OCI-LY7 (cell line): ENCODE measurements at regions not wholly inside any gene's neighbourhood (a gene's known extent, or its start where the extent isn't known, plus 50 kb on each side); places are given as distances from the start of the nearest gene placed in this dataset.

Experiments used
- BruUV-seq: library from RNA; stranded (reverse); fragments of 400-500 nt; replicated peaks from 2 replicates; lab custom pipeline; 2021; lab: Mats Ljungman, UMichigan
- CTCF ChIA-PET: fragments of 300-600 bp; sonication (Branson Sonifier 250); formaldehyde crosslinking; loops from one replicate; lab custom pipeline; 2022; ENCODE audit warnings: antibody characterized with exemption; ENCODE audit not compliant: unreplicated experiment; lab: Charles Lee
- POLR2A ChIA-PET: fragments of 300-600 bp; sonication (Branson Sonifier 250); formaldehyde crosslinking; loops from one replicate; lab custom pipeline; 2022; ENCODE audit warnings: antibody characterized with exemption; lab: Charles Lee
- DNase-seq: peaks from one replicate; pipeline ENCODE4 v3.0.0-alpha.2; 2015; ENCODE audit warnings: low spot score
- H2AFZ ChIP-seq: fragments of 200-600 bp; sonication (generic), shearing (Covaris generic); 2 replicates; pipeline ENCODE4 v1.6.1; 2014; ENCODE audit warnings: mild to moderate bottlenecking, antibody characterized with exemption, low read length, moderate library complexity
- H3K27ac ChIP-seq: fragments of 200-600 bp; sonication (generic); 2 replicates; pipeline ENCODE4 v1.5.1; 2014; ENCODE audit warnings: mixed run types, low read depth, mild to moderate bottlenecking, moderate library complexity, low read length, inconsistent platforms; ENCODE audit not compliant: poor library complexity, severe bottlenecking
- H3K36me3 ChIP-seq: fragments of 200-600 bp; sonication (generic); 2 replicates; pipeline ENCODE4 v1.6.1; 2014; ENCODE audit warnings: mild to moderate bottlenecking, antibody characterized with exemption, low read length, moderate library complexity, mixed read lengths; ENCODE audit not compliant: insufficient read depth
- H3K4me1 ChIP-seq: fragments of 200-600 bp; sonication (generic); 2 replicates; pipeline ENCODE4 v1.5.1; 2014; ENCODE audit warnings: mild to moderate bottlenecking, low read length; ENCODE audit not compliant: insufficient read depth, poor library complexity, severe bottlenecking
- H3K4me2 ChIP-seq: fragments of 200-600 bp; sonication (generic); 2 replicates; pipeline ENCODE4 v1.6.1; 2014; ENCODE audit warnings: mild to moderate bottlenecking, low read length
- H3K4me3 ChIP-seq: fragments of 200-600 bp; sonication (generic); 2 replicates; pipeline ENCODE4 v1.5.1; 2014; ENCODE audit warnings: mild to moderate bottlenecking, low read depth, low read length; ENCODE audit not compliant: poor library complexity, severe bottlenecking
- H3K79me2 ChIP-seq: fragments of 200-600 bp; sonication (generic); 2 replicates; pipeline ENCODE4 v1.6.1; 2016; ENCODE audit warnings: low read depth, mild to moderate bottlenecking, low read length, moderate library complexity, mixed read lengths; ENCODE audit not compliant: insufficient read depth
- H3K9me2 ChIP-seq: fragments of 200-600 bp; sonication (generic); 2 replicates; pipeline ENCODE4 v1.6.1; 2016; ENCODE audit warnings: mild to moderate bottlenecking, low read length, mixed read lengths; ENCODE audit not compliant: insufficient read depth
- H3K9me3 ChIP-seq: fragments of 200-600 bp; sonication (generic); 2 replicates; pipeline ENCODE4 v1.6.1; 2014; ENCODE audit warnings: mild to moderate bottlenecking, mixed run types, low read length, mixed read lengths
- H4K20me1 ChIP-seq: fragments of 200-600 bp; sonication (generic); 2 replicates; pipeline ENCODE4 v1.6.1; 2014; ENCODE audit warnings: mild to moderate bottlenecking, antibody characterized with exemption, low read length, moderate library complexity, mixed read lengths; ENCODE audit not compliant: insufficient read depth
- CTCF ChIP-seq: fragments of 200-600 bp; sonication (generic); conservative IDR thresholded peaks from 2 replicates; pipeline ENCODE4 v1.5.1; 2014; ENCODE audit warnings: mild to moderate bottlenecking, antibody characterized with exemption, low read length, moderate library complexity, mixed read lengths
- EZH2phosphoT487 ChIP-seq: fragments of 200-600 bp; sonication (generic); IDR thresholded peaks from 2 replicates; pipeline ENCODE4 v1.6.1; 2018; ENCODE audit warnings: low read depth, borderline replicate concordance, mild to moderate bottlenecking, mixed run types, antibody characterized with exemption, low read length, moderate library complexity, mixed read lengths
- intact Hi-C: fragments of 100-400 bp; cut with micrococcal nuclease; formaldehyde crosslinking; loops from one replicate; pipeline ENCODE4 v1.10.0; 2022; ENCODE audit not compliant: unreplicated experiment

- no peaks in the 10 kb centered on the region for H3K9me2 ChIP-seq
- CTCF ChIA-PET: no interaction called here
Measured at GRCh38 chr7:156511426-156511825, 129.1 kb upstream of the RNF32 start.

GRCh38 chr7:156510966-156511365, 129.6 kb upstream of the RNF32 start:
- Histone ChIP-seq H3K4me3 (no peak overlapping the region), H3K4me1 (no peaks in the 10 kb centered on the region), H4K20me1 (no peaks in the 10 kb centered on the region), H3K9me2 (no peaks in the 10 kb centered on the region), H3K36me3 (no peaks in the 10 kb centered on the region), H3K9me3 (no peaks in the 10 kb centered on the region), H3K4me2 (no peak overlapping the region), H2AFZ (no peak overlapping the region), H3K27ac (no peak overlapping the region), H3K79me2 (no peaks in the 10 kb centered on the region)
- no peak for DNase-seq
- BruUV-seq: no TSS peak
- ChIA-PET CTCF (no interaction called here), POLR2A (no interaction called here)
- intact Hi-C loops: no loop called here
- no peak for TF ChIP-seq EZH2phosphoT487

More at GRCh38 chr7:156511426-156511825, 129.1 kb upstream of the RNF32 start:
- Histone ChIP-seq H3K4me2 (no peak overlapping the region), H3K4me3 (no peak overlapping the region), H4K20me1 (no peaks in the 10 kb centered on the region), H3K27ac (no peak overlapping the region), H3K4me1 (no peaks in the 10 kb centered on the region), H3K79me2 (no peaks in the 10 kb centered on the region), H3K36me3 (no peaks in the 10 kb centered on the region), H3K9me3 (no peaks in the 10 kb centered on the region), H2AFZ (no peak overlapping the region)
- POLR2A ChIA-PET: no interaction called here
- no peak for DNase-seq
- TF ChIP-seq CTCF (no peak), EZH2phosphoT487 (no peak)
- no TSS peak for BruUV-seq
- intact Hi-C loops: no loop called here

GRCh38 chr7:156509216-156509615, 131.4 kb upstream of the RNF32 start:
- H3K4me1 ChIP-seq: no peaks in the 10 kb centered on the region
- H3K9me2 ChIP-seq: no peaks in the 10 kb centered on the region
- CTCF ChIA-PET: no interaction called here
- intact Hi-C loops: no loop called here
- no peak overlapping the region for H3K4me2 ChIP-seq
- no peaks in the 10 kb centered on the region for H3K36me3 ChIP-seq
- no peaks in the 10 kb centered on the region for H3K79me2 ChIP-seq
- H3K9me3 ChIP-seq: no peaks in the 10 kb centered on the region
- no peak overlapping the region for H2AFZ ChIP-seq
- no TSS peak for BruUV-seq
- no peaks in the 10 kb centered on the region for H4K20me1 ChIP-seq
- POLR2A ChIA-PET: no interaction called here
- no peak overlapping the region for H3K27ac ChIP-seq
- TF ChIP-seq CTCF (no peak), EZH2phosphoT487 (no peak)
- no peak for DNase-seq
- no peak overlapping the region for H3K4me3 ChIP-seq
